ENCODE measurements at regions not wholly inside any gene's neighbourhood (a gene's known extent, or its start where the extent isn't known, plus 50 kb on each side); places are given as distances from the start of the nearest gene placed in this dataset.

- DNase-seq (ENCODE audit: low read depth, low spot score) = no peak
- no TSS peak for BruUV-seq (replicated peaks)
- TF ChIP-seq SIN3A (IDR thresholded peaks at IDR 0.05; ENCODE audit: borderline replicate concordance, insufficient read depth, low read depth, low read length) = no peak
- no peak for TF ChIP-seq POLR2AphosphoS5 (IDR thresholded peaks at IDR 0.05; ENCODE audit: low read depth, low read length)
- TF ChIP-seq REST (IDR thresholded peaks at IDR 0.05; ENCODE audit: insufficient read depth in 1 of 2, low read depth in 2 of 2, low read length in 1 of 2) = no peak
- no peak for TF ChIP-seq TCF7L2 (IDR thresholded peaks at IDR 0.05; ENCODE audit: low read depth, low read length)
- no peak for TF ChIP-seq CTCF (IDR thresholded peaks at IDR 0.05)
- ChIA-PET CTCF (no interaction called here), POLR2A (no interaction called here)
- H3K36me3 ChIP-seq (ENCODE audit: control insufficient read depth, insufficient read depth, low read length) = no peaks in the 10 kb centered on the region
- intact Hi-C loops (cut with micrococcal nuclease; ENCODE audit: unreplicated experiment) = no loop called here
- no peak overlapping the region for H3K4me3 ChIP-seq (ENCODE audit: low read depth in 2 of 2, low read length in 2 of 2)
- H3K27ac ChIP-seq (ENCODE audit: low read length) = no peak overlapping the region
- no peaks in the 10 kb centered on the region for H3K4me1 ChIP-seq (ENCODE audit: control insufficient read depth, insufficient read depth, low read length)
- H3K27me3 ChIP-seq (ENCODE audit: control insufficient read depth, insufficient read depth, low read length) = no peaks in the 10 kb centered on the region
- no peak for ATAC-seq
- in situ Hi-C loops (cut with HindIII; ENCODE audit: low pct_unique_long_range_greater_than_20kb, low sequenced_read_pairs) = no loop called here
- H3K9me3 ChIP-seq (ENCODE audit: control insufficient read depth, insufficient read depth, low read depth, low read length) = no peaks in the 10 kb centered on the region
These were observed 1231.7 kb upstream of the ZEB2 start for GRCh38 chr2:145751629-145752028.

- ATAC-seq (no peak), DNase-seq (ENCODE audit: low read depth, low spot score) (no peak)
- intact Hi-C loops (cut with micrococcal nuclease; ENCODE audit: unreplicated experiment) (no loop called here), in situ Hi-C loops (cut with HindIII; ENCODE audit: low pct_unique_long_range_greater_than_20kb, low sequenced_read_pairs) (no loop called here)
- H3K4me1 ChIP-seq (ENCODE audit: control insufficient read depth, insufficient read depth, low read length) = no peaks in the 10 kb centered on the region
- no peaks in the 10 kb centered on the region for H3K36me3 ChIP-seq (ENCODE audit: control insufficient read depth, insufficient read depth, low read length)
- H3K27ac ChIP-seq (ENCODE audit: low read length) = no peak overlapping the region
- TF ChIP-seq TCF7L2 (IDR thresholded peaks at IDR 0.05; ENCODE audit: low read depth, low read length) = no peak
- TF ChIP-seq REST (IDR thresholded peaks at IDR 0.05; ENCODE audit: insufficient read depth in 1 of 2, low read depth in 2 of 2, low read length in 1 of 2) = no peak
- no peaks in the 10 kb centered on the region for H3K27me3 ChIP-seq (ENCODE audit: control insufficient read depth, insufficient read depth, low read length)
- H3K4me3 ChIP-seq (ENCODE audit: low read depth in 2 of 2, low read length in 2 of 2) = no peak overlapping the region
- no TSS peak for BruUV-seq (replicated peaks)
- H3K9me3 ChIP-seq (ENCODE audit: control insufficient read depth, insufficient read depth, low read depth, low read length) = no peaks in the 10 kb centered on the region
- POLR2A ChIA-PET = no interaction called here
- CTCF ChIA-PET = no interaction called here
These were observed 1231.2 kb upstream of the ZEB2 start for GRCh38 chr2:145751155-145751554.
